Hepatocyte (in vitro differentiated cells): ENCODE measurements at regions not wholly inside any gene's neighbourhood (a gene's known extent, or its start where the extent isn't known, plus 50 kb on each side); places are given as distances from the start of the nearest gene placed in this dataset.

ENCODE experiments used
- DNase-seq: peaks from one replicate; pipeline ENCODE4 v3.0.0-alpha.2; 2016; ENCODE audit warnings: low spot score
- H2AFZ ChIP-seq: fragments of 200-600 bp; sonication (generic); 2 replicates; pipeline ENCODE4 v1.6.0; 2016; ENCODE audit warnings: antibody characterized with exemption, mild to moderate bottlenecking
- H3K27ac ChIP-seq: fragments of 200-600 bp; sonication (generic); 2 replicates; pipeline ENCODE4 v1.5.1; 2016; ENCODE audit warnings: mild to moderate bottlenecking
- H3K27me3 ChIP-seq: fragments of 200-600 bp; sonication (generic); 2 replicates; pipeline ENCODE4 v1.6.1; 2016
- H3K36me3 ChIP-seq: fragments of 200-600 bp; sonication (generic); replicated peaks from 2 replicates; pipeline ENCODE4 v1.5.1; 2016; ENCODE audit warnings: low read depth; ENCODE audit not compliant: insufficient read depth
- H3K4me1 ChIP-seq: fragments of 200-600 bp; sonication (generic); 2 replicates; pipeline ENCODE4 v1.5.1; 2016; ENCODE audit warnings: mild to moderate bottlenecking, moderate library complexity; ENCODE audit not compliant: insufficient read depth
- H3K4me2 ChIP-seq: fragments of 200-600 bp; sonication (generic); 2 replicates; pipeline ENCODE4 v1.6.0; 2016
- H3K4me3 ChIP-seq: fragments of 200-600 bp; sonication (generic); 2 replicates; pipeline ENCODE4 v1.5.1; 2016; ENCODE audit warnings: mild to moderate bottlenecking
- H3K79me2 ChIP-seq: fragments of 200-600 bp; sonication (generic); 2 replicates; pipeline ENCODE4 v1.6.0; 2017; ENCODE audit warnings: mild to moderate bottlenecking
- H3K9me2 ChIP-seq: fragments of 200-600 bp; sonication (generic); replicated peaks from 2 replicates; pipeline ENCODE4 v1.6.0; 2017; ENCODE audit warnings: mild to moderate bottlenecking; ENCODE audit not compliant: insufficient read depth
- H3K9me3 ChIP-seq: fragments of 200-600 bp; sonication (generic); 2 replicates; pipeline ENCODE4 v1.5.1; 2016; ENCODE audit warnings: low read depth, mild to moderate bottlenecking
- H4K20me1 ChIP-seq: fragments of 200-600 bp; sonication (generic); 2 replicates; pipeline ENCODE4 v1.6.0; 2016; ENCODE audit warnings: mild to moderate bottlenecking; ENCODE audit not compliant: insufficient read depth, poor library complexity, severe bottlenecking
- EZH2 ChIP-seq: fragments of 200-600 bp; sonication (generic); IDR thresholded peaks from 2 replicates; pipeline ENCODE4 v1.6.1; 2016; ENCODE audit warnings: antibody characterized with exemption, mild to moderate bottlenecking, borderline replicate concordance
- EZH2phosphoT487 ChIP-seq: fragments of 200-600 bp; sonication (generic); IDR thresholded peaks from one replicate; pipeline ENCODE4 v1.6.1; 2018; ENCODE audit warnings: antibody characterized with exemption, mild to moderate bottlenecking, low read depth, moderate library complexity; ENCODE audit not compliant: unreplicated experiment, severe bottlenecking
- WGBS: methylation state at CpG from one replicate; pipeline ENCODE4 v1.1.6; 2016; ENCODE audit warnings: low lambda C conversion rate; ENCODE audit errors: missing lambda C conversion rate; 5-methylcytosine and 5-hydroxymethylcytosine counted together
- TF ChIP-seq, protein P1 (sequence below): fragments of 200-600 bp; sonication (generic); IDR thresholded peaks from 2 replicates; pipeline ENCODE4 v1.5.1; 2016; ENCODE audit warnings: antibody characterized with exemption, mild to moderate bottlenecking; ENCODE audit not compliant: poor library complexity

DNA sequence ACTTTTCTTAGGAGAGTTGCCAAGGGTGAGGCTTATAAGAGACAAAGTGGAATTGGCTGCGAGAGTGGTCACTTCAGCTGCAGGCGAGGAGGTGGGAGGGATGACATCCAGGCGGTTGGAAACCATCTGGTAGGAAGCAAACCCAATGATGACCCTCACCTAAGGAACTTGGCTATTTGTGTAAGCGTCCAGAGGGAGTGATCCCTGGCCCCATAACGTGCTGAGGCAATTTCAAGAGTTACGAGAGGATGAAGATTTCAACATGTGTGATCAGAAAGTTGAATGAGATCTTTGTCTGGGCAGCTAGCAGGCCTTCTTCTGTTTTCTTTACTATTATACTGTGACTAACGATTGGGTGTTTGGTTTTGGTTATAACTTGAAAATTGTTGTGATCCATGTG, 102.7 kb upstream of the VANGL1 start:
- H3K27ac ChIP-seq = no peak overlapping the region
- TF ChIP-seq EZH2 = no peak
- TF ChIP-seq, protein P1, sequence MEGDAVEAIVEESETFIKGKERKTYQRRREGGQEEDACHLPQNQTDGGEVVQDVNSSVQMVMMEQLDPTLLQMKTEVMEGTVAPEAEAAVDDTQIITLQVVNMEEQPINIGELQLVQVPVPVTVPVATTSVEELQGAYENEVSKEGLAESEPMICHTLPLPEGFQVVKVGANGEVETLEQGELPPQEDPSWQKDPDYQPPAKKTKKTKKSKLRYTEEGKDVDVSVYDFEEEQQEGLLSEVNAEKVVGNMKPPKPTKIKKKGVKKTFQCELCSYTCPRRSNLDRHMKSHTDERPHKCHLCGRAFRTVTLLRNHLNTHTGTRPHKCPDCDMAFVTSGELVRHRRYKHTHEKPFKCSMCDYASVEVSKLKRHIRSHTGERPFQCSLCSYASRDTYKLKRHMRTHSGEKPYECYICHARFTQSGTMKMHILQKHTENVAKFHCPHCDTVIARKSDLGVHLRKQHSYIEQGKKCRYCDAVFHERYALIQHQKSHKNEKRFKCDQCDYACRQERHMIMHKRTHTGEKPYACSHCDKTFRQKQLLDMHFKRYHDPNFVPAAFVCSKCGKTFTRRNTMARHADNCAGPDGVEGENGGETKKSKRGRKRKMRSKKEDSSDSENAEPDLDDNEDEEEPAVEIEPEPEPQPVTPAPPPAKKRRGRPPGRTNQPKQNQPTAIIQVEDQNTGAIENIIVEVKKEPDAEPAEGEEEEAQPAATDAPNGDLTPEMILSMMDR = no peak
- no peak for TF ChIP-seq EZH2phosphoT487
- H4K20me1 ChIP-seq = no peaks in the 10 kb centered on the region
- H2AFZ ChIP-seq = no peak overlapping the region
- H3K4me2 ChIP-seq = no peak overlapping the region
- no peak overlapping the region for H3K4me3 ChIP-seq
- no peaks in the 10 kb centered on the region for H3K9me2 ChIP-seq
- WGBS = 83% methylated on average over 7 of the region's 7 CpGs
- no peaks in the 10 kb centered on the region for H3K79me2 ChIP-seq
- no peaks in the 10 kb centered on the region for H3K36me3 ChIP-seq
- no peak for DNase-seq
- H3K27me3 ChIP-seq = no peaks in the 10 kb centered on the region
- no peaks in the 10 kb centered on the region for H3K9me3 ChIP-seq
- H3K4me1 ChIP-seq = no peaks in the 10 kb centered on the region

DNA sequence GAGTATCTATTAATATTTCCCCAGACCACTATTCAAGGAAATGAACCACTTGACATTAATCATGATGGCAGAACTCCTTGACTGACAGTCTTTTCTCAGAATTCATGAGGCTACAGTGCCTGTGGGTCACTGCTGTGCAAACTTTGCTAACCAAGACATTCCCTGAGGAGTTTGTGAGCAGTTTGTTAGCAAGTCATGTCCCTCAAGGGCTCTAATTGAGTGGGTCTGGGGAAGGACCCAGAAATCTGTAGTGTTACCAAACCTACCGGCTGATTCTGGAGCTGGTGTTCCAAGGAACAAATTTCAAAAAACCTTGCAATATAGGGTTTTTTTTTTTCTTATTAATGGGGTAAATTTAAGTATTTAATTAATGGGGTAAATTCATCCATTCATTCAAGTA, 103.2 kb upstream of the VANGL1 start:
- no peaks in the 10 kb centered on the region for H3K27me3 ChIP-seq
- H3K9me3 ChIP-seq = no peaks in the 10 kb centered on the region
- no peak overlapping the region for H3K27ac ChIP-seq
- no peaks in the 10 kb centered on the region for H3K9me2 ChIP-seq
- H3K4me2 ChIP-seq = no peak overlapping the region
- no peak overlapping the region for H3K4me3 ChIP-seq
- peaks cover 4% of the 10 kb centered on the region for H3K4me1 ChIP-seq
- H3K79me2 ChIP-seq = no peaks in the 10 kb centered on the region
- H3K36me3 ChIP-seq = no peaks in the 10 kb centered on the region
- TF ChIP-seq EZH2phosphoT487 (no peak), EZH2 (no peak)
- TF ChIP-seq, protein P1 = no peak
- H4K20me1 ChIP-seq = no peaks in the 10 kb centered on the region
- DNase-seq = no peak
- 89% methylated on average over 1 of the region's 1 CpG for WGBS
- H2AFZ ChIP-seq = no peak overlapping the region

DNA sequence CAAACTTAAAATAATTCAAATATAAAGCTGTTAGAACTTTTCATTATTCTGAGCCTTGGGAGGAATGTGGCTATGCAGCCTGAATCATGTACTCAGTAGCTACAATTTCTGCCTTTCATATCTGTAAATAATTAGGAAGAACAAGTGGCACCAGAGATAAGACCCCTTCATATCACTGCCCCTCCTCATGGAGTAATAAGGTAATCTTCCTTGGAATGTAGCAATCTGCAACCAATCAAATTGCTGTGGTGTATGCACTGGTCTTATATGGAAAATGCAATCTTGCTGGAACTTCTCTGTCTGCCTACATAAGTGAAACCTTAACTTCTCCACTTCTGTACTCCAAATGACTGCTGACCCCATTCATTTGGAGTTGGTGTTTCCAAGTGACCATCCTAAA, 104.4 kb upstream of the VANGL1 start:
- H3K4me3 ChIP-seq = no peak overlapping the region
- no peaks in the 10 kb centered on the region for H3K36me3 ChIP-seq
- H3K27me3 ChIP-seq = no peaks in the 10 kb centered on the region
- H4K20me1 ChIP-seq = no peaks in the 10 kb centered on the region
- H3K9me3 ChIP-seq = no peaks in the 10 kb centered on the region
- peaks cover 12% of the 10 kb centered on the region for H3K4me1 ChIP-seq
- H2AFZ ChIP-seq = no peak overlapping the region
- no peaks in the 10 kb centered on the region for H3K9me2 ChIP-seq
- DNase-seq = no peak
- no peaks in the 10 kb centered on the region for H3K79me2 ChIP-seq
- no peak overlapping the region for H3K27ac ChIP-seq
- H3K4me2 ChIP-seq = no peak overlapping the region
- TF ChIP-seq EZH2 (no peak), EZH2phosphoT487 (no peak)
- TF ChIP-seq, protein P1 = no peak

DNA sequence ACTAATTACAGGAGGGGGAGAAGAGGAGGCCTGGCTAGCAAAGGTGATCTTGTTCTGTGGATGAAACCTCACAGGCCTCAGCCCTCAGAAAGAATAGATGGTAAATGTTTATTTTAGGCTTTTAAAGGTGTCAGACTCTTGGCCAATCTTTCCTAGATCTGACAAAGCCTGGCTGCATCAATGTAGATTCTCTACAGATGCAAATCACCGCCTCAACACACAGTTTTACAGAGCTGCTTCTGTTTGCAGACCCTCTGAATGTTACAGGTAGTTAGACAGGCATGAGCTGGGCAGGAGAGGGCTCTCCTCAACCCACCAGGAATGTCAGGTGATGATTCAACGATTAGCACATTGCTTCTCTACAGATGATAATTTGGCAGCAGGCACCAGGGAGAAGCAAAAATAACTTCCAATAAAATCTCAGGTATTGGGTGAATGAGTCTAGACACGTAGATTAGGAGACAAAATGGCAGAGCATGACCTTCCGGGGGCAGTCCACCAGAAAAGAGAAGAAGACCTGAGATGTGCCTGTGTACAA, 105.4 kb upstream of the VANGL1 start:
- Histone ChIP-seq H3K9me3 (no peaks in the 10 kb centered on the region), H3K27ac (no peak overlapping the region), H3K9me2 (no peaks in the 10 kb centered on the region), H3K4me2 (no peak overlapping the region), H3K79me2 (no peaks in the 10 kb centered on the region), H3K4me1 (peaks cover 20% of the 10 kb centered on the region), H4K20me1 (no peaks in the 10 kb centered on the region), H3K4me3 (no peak overlapping the region), H3K27me3 (no peaks in the 10 kb centered on the region), H3K36me3 (no peaks in the 10 kb centered on the region), H2AFZ (no peak overlapping the region)
- DNase-seq = no peak
- WGBS = 82% methylated on average over 4 of the region's 4 CpGs
- TF ChIP-seq EZH2 = no peak
- no peak for TF ChIP-seq EZH2phosphoT487
- TF ChIP-seq, protein P1 = no peak
